ENCODE measurements at regions not wholly inside any gene's neighbourhood (a gene's known extent, or its start where the extent isn't known, plus 50 kb on each side); places are given as distances from the start of the nearest gene placed in this dataset.

DNA sequence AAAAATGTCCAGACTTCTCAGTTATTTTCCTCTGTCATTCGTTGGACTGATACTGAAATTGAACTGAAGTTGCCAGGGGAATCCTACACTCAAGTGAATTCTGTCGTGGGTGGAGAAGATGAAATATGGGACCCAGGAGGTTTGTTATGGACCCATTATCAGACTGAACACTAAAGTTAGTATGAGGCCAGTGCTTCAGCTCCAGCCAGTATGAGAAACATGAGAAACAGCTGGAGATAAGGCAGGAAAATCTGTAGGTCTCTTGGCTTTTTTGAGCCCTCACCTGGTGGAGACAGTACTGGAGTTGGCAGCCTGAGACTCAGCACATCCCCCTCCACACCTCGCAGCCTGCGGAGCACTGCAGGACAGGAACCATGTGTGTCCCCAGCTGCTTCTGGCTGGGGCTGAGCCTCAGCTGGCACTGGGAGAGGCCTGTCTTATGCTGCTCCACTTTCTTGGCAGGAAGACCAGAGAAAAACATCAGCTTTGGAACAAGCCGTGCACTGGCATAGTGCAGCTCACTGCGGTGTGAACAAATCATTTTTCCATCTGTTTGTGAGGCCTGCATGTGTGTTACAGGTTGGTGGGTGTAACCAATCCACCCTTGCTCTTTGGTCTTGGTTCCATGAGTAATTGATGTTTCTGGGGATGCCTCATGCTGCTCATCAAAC is 641.0 kb downstream of the FGF9 start:
- DNase-seq (ENCODE audit: low spot score in 2 of 2, unreplicated experiment in 2 of 2) = no peak
- no peaks in the 10 kb centered on the region for H3K4me1 Mint-ChIP-seq
- no peaks in the 10 kb centered on the region for H3K27me3 Mint-ChIP-seq (ENCODE audit: low read depth)
- TF ChIP-seq, protein P1, sequence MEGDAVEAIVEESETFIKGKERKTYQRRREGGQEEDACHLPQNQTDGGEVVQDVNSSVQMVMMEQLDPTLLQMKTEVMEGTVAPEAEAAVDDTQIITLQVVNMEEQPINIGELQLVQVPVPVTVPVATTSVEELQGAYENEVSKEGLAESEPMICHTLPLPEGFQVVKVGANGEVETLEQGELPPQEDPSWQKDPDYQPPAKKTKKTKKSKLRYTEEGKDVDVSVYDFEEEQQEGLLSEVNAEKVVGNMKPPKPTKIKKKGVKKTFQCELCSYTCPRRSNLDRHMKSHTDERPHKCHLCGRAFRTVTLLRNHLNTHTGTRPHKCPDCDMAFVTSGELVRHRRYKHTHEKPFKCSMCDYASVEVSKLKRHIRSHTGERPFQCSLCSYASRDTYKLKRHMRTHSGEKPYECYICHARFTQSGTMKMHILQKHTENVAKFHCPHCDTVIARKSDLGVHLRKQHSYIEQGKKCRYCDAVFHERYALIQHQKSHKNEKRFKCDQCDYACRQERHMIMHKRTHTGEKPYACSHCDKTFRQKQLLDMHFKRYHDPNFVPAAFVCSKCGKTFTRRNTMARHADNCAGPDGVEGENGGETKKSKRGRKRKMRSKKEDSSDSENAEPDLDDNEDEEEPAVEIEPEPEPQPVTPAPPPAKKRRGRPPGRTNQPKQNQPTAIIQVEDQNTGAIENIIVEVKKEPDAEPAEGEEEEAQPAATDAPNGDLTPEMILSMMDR (IDR thresholded peaks at IDR 0.05; ENCODE audit: unreplicated experiment) = no peak
- H3K4me3 Mint-ChIP-seq = no peak overlapping the region
- peak overlapping the region; percentile 21 for H3K27ac Mint-ChIP-seq
- H3K36me3 Mint-ChIP-seq = peaks cover 12% of the 10 kb centered on the region
- H3K9me3 Mint-ChIP-seq = peaks cover 26% of the 10 kb centered on the region

DNA sequence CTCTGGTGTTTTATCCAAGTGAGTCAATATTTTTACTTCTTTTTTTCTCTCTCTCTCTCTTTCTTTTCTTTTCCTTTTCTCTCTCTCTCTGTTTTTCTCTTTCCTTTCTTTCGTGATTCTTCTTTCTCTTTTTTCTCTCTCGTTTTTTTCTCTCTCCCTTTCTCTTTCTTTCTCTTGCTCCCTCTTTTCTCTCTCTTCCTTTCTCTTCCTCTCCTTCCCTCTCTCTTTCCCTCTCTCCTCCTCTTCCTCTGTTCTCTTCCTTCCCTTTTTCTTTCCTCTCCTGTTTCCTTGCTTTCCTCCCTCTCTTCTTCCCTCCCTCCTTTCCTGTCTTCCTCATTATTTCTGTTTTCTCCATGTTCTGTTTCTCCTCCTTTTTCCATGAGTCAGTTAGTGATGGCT is 641.5 kb downstream of the FGF9 start:
- no peaks in the 10 kb centered on the region for H3K4me1 Mint-ChIP-seq
- TF ChIP-seq, protein P1 (IDR thresholded peaks at IDR 0.05; ENCODE audit: unreplicated experiment) = no peak
- H3K4me3 Mint-ChIP-seq = no peak overlapping the region
- no peaks in the 10 kb centered on the region for H3K27me3 Mint-ChIP-seq (ENCODE audit: low read depth)
- peaks cover 11% of the 10 kb centered on the region for H3K36me3 Mint-ChIP-seq
- H3K27ac Mint-ChIP-seq = no peak overlapping the region
- DNase-seq (ENCODE audit: low spot score in 2 of 2, unreplicated experiment in 2 of 2) = no peak
- H3K9me3 Mint-ChIP-seq = peaks cover 25% of the 10 kb centered on the region

DNA sequence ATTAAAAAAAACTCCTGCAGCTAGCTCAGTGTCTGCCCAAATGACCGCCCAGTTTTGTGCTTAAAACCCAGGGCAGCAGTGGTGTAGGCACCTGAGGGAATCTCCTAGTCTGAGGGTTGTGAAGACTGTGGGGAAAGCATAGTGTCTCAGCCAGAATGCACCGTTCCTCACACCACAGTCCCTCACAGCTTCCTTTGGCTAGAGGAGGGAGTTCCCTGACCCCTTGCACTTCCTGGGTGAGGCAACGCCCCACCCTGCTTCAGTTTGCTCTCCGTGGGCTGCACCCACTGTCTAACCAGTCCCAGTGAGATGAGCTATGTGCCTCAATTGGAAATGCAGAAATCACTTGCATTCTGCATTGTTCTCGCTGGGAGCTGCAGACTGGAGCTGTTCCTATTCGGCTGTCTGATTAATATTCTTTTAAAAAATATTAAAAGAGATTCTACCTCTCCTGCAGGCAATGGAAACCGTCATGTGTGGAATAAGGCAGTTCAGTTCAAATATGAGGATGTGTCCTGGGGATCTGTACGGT is 645.7 kb downstream of the FGF9 start:
- TF ChIP-seq, protein P1 (IDR thresholded peaks at IDR 0.05; ENCODE audit: unreplicated experiment) = no peak
- peaks cover 27% of the 10 kb centered on the region for H3K9me3 Mint-ChIP-seq
- H3K27ac Mint-ChIP-seq = no peak overlapping the region
- no peak overlapping the region for H3K4me3 Mint-ChIP-seq
- peaks cover 8% of the 10 kb centered on the region for H3K36me3 Mint-ChIP-seq
- H3K4me1 Mint-ChIP-seq = no peaks in the 10 kb centered on the region
- no peak for DNase-seq (ENCODE audit: low spot score in 2 of 2, unreplicated experiment in 2 of 2)
- H3K27me3 Mint-ChIP-seq (ENCODE audit: low read depth) = no peaks in the 10 kb centered on the region

DNA sequence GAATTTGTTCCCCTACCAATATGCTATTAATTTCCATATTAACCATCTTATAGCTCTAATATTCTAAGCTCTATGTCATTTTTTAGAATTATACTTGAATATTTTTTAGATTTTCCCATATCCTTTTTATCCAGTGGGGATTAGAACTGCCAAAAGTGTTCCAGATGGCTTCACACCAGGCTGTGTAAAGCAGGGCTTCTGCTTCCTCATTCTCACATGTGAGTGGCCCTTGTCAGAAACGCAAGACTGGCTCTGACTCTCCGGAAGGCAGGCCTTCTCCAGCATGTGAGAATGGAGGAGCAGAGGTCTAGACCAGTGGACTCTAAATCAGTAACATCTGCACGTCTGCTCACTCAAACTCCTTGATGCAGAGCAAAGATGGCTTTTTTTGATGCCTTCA is 650.1 kb downstream of the FGF9 start:
- Mint-ChIP-seq H3K9me3 (peaks cover 19% of the 10 kb centered on the region), H3K4me1 (peaks cover 7% of the 10 kb centered on the region), H3K4me3 (no peak overlapping the region), H3K36me3 (no peaks in the 10 kb centered on the region), H3K27me3 (ENCODE audit: low read depth) (no peaks in the 10 kb centered on the region), H3K27ac (no peak overlapping the region)
- no peak for DNase-seq (ENCODE audit: low spot score in 2 of 2, unreplicated experiment in 2 of 2)
- TF ChIP-seq, protein P1 (IDR thresholded peaks at IDR 0.05; ENCODE audit: unreplicated experiment) = no peak

DNA sequence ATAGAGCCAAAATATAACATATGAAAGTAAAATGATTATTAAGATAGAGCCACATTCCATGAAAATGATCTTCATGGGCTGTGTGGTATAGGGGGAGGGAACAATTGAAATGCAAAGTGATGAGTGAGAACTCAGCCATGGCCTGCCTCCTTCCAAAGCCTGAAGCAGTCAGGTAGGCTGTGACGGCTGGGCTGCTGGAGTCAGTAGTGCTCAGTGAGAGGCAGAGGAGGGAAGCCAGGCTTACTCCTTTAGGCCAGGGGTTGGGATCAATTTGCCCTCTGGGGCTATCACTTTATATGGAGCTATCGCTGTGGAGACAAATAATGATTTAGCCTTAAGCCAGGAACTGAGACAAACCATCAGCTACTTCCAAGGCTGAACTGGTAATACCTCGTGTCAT is 654.9 kb downstream of the FGF9 start:
- no peak for DNase-seq (ENCODE audit: low spot score in 2 of 2, unreplicated experiment in 2 of 2)
- Mint-ChIP-seq H3K27ac (peak overlapping the region; percentile 62), H3K4me1 (peaks cover 10% of the 10 kb centered on the region), H3K4me3 (no peak overlapping the region), H3K9me3 (peaks cover 18% of the 10 kb centered on the region), H3K36me3 (no peaks in the 10 kb centered on the region), H3K27me3 (ENCODE audit: low read depth) (no peaks in the 10 kb centered on the region)
- TF ChIP-seq, protein P1 (IDR thresholded peaks at IDR 0.05; ENCODE audit: unreplicated experiment) = no peak

Data from mesothelial cell of epicardium (in vitro differentiated cells).